Hepatocyte (in vitro differentiated cells): ENCODE measurements at regions not wholly inside any gene's neighbourhood (a gene's known extent, or its start where the extent isn't known, plus 50 kb on each side); places are given as distances from the start of the nearest gene placed in this dataset.

ENCODE experiments used
- CTCF ChIP-seq: fragments of 200-600 bp; sonication (generic); IDR thresholded peaks from 2 replicates; pipeline ENCODE4 v1.5.1; 2016; ENCODE audit warnings: antibody characterized with exemption, mild to moderate bottlenecking; ENCODE audit not compliant: poor library complexity
- EZH2 ChIP-seq: fragments of 200-600 bp; sonication (generic); IDR thresholded peaks from 2 replicates; pipeline ENCODE4 v1.6.1; 2016; ENCODE audit warnings: antibody characterized with exemption, mild to moderate bottlenecking, borderline replicate concordance

DNA sequence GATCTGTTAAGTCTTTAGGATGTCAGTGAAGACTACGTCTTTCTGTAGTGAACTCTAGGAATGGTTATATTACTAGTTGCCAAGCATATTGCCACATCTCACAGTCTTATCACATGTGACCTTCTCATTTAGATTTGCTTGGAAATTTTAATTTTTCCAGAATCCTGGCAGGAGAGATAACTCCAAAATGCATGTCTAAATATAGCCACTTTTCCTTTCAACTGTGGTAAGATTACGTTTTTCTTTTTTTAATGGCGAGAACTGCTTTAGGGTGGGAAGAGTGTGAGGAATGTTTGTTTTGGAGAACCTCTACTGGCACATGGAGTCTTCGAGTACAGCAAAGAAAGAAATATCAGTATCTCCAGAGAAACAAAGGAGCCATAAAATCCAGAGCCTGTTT is 91.7 kb upstream of the ADAMTSL1 start:
- TF ChIP-seq CTCF (no peak), EZH2 (no peak)
